DND-41 (cell line): ENCODE measurements at regions not wholly inside any gene's neighbourhood (a gene's known extent, or its start where the extent isn't known, plus 50 kb on each side); places are given as distances from the start of the nearest gene placed in this dataset.

Source experiments
- ATAC-seq: fragments of 200-7000 bp; cut with Tn5 transposase; 3 replicates; pipeline ENCODE4 v1.9.1; 2021; ENCODE audit warnings: low read depth; ENCODE audit not compliant: insufficient read depth
- DNase-seq: peaks from one replicate; pipeline ENCODE4 v3.0.0-alpha.2; 2020
- H2AFZ ChIP-seq: 2 replicates; pipeline ENCODE4 v1.6.0; 2012; ENCODE audit warnings: low read depth, low read length
- H3K27ac ChIP-seq: 2 replicates; pipeline ENCODE4 v1.5.1; 2012; ENCODE audit warnings: low read length, inconsistent platforms
- H3K27me3 ChIP-seq: fragments of 200-600 bp; sonication (generic); 2 replicates; pipeline ENCODE4 v1.6.0; 2012; ENCODE audit warnings: low read length, mild to moderate bottlenecking, inconsistent platforms; ENCODE audit not compliant: insufficient read depth, poor library complexity
- H3K36me3 ChIP-seq: 2 replicates; pipeline ENCODE4 v1.5.1; 2012; ENCODE audit warnings: low read length, inconsistent platforms; ENCODE audit not compliant: insufficient read depth
- H3K4me1 ChIP-seq: 2 replicates; pipeline ENCODE4 v1.5.1; 2012; ENCODE audit warnings: mild to moderate bottlenecking, low read length; ENCODE audit not compliant: insufficient read depth
- H3K4me2 ChIP-seq: 2 replicates; pipeline ENCODE4 v1.6.0; 2012; ENCODE audit warnings: mild to moderate bottlenecking, moderate library complexity, low read length, inconsistent platforms; ENCODE audit not compliant: insufficient read depth
- H3K4me3 ChIP-seq, 2 experiments: fragments of 200-600 bp in 1 of 2; shearing (Covaris generic) in 1 of 2; 2 replicates each; pipeline ENCODE4 v1.5.1; 2012 to 2016; ENCODE audit warnings: inconsistent platforms in 2 of 2, low read length in 2 of 2, mild to moderate bottlenecking in 2 of 2, low read depth in 1 of 2, moderate library complexity in 1 of 2
- H3K79me2 ChIP-seq: 2 replicates; pipeline ENCODE4 v1.6.0; 2012; ENCODE audit warnings: low read length, inconsistent platforms; ENCODE audit not compliant: insufficient read depth
- H3K9ac ChIP-seq: 2 replicates; pipeline ENCODE4 v1.6.0; 2012; ENCODE audit warnings: low read depth, mild to moderate bottlenecking, inconsistent platforms, low read length, moderate library complexity
- H3K9me3 ChIP-seq: 2 replicates; pipeline ENCODE4 v1.5.1; 2012; ENCODE audit warnings: low read length, moderate library complexity, mild to moderate bottlenecking, inconsistent platforms; ENCODE audit not compliant: insufficient read depth, severe bottlenecking
- H4K20me1 ChIP-seq: 2 replicates; pipeline ENCODE4 v1.6.0; 2012; ENCODE audit warnings: low read length; ENCODE audit not compliant: insufficient read depth
- CTCF ChIP-seq: IDR thresholded peaks from 2 replicates; pipeline ENCODE4 v1.5.1; 2012; ENCODE audit warnings: borderline replicate concordance, low read length, moderate library complexity, mild to moderate bottlenecking; ENCODE audit not compliant: poor library complexity, severe bottlenecking; ENCODE audit errors: extremely low read depth
- EZH2 ChIP-seq: IDR thresholded peaks from 3 replicates; pipeline ENCODE4 v1.6.1; 2012; ENCODE audit warnings: borderline replicate concordance, low read depth, mild to moderate bottlenecking, moderate library complexity, low read length, inconsistent platforms; ENCODE audit not compliant: severe bottlenecking

- Histone ChIP-seq H4K20me1 (no peaks in the 10 kb centered on the region), H3K4me3 (no peak overlapping the region), H2AFZ (no peak overlapping the region), H3K4me1 (no peaks in the 10 kb centered on the region), H3K9ac (no peak overlapping the region), H3K27ac (no peak overlapping the region), H3K9me3 (no peaks in the 10 kb centered on the region), H3K79me2 (no peaks in the 10 kb centered on the region), H3K4me2 (no peak overlapping the region), H3K36me3 (no peaks in the 10 kb centered on the region), H3K27me3 (no peaks in the 10 kb centered on the region)
- no peak for ATAC-seq
- no peak for TF ChIP-seq CTCF
- TF ChIP-seq EZH2, result no peak
- DNase-seq, result no peak
Measured at GRCh38 chr2:53516650-53517049, 251.0 kb upstream of the CHAC2 start.

GRCh38 chr2:53515435-53516332 lies 251.9 kb upstream of the CHAC2 start:
- H3K4me3 ChIP-seq, result no peak overlapping the region
- no peak overlapping the region for H2AFZ ChIP-seq
- H3K36me3 ChIP-seq, result no peaks in the 10 kb centered on the region
- DNase-seq, result no peak
- no peak overlapping the region for H3K27ac ChIP-seq
- no peaks in the 10 kb centered on the region for H3K27me3 ChIP-seq
- ATAC-seq, result no peak; the same call in 2 of the 3 replicates
- H3K4me2 ChIP-seq, result no peak overlapping the region
- no peaks in the 10 kb centered on the region for H3K4me1 ChIP-seq
- H3K9ac ChIP-seq, result no peak overlapping the region
- no peaks in the 10 kb centered on the region for H3K79me2 ChIP-seq
- no peaks in the 10 kb centered on the region for H4K20me1 ChIP-seq
- TF ChIP-seq EZH2, result no peak
- TF ChIP-seq CTCF, result peak; percentile 15
- H3K9me3 ChIP-seq, result no peaks in the 10 kb centered on the region

GRCh38 chr2:53513167-53513666 lies 254.4 kb upstream of the CHAC2 start:
- no peak overlapping the region for H3K4me2 ChIP-seq

More at GRCh38 chr2:53513167-53513666, 254.4 kb upstream of the CHAC2 start:
- Histone ChIP-seq H3K4me3 (no peak overlapping the region), H3K27ac (no peak overlapping the region), H2AFZ (no peak overlapping the region), H3K4me1 (no peaks in the 10 kb centered on the region), H3K9me3 (no peaks in the 10 kb centered on the region), H3K79me2 (no peaks in the 10 kb centered on the region), H4K20me1 (no peaks in the 10 kb centered on the region), H3K9ac (no peak overlapping the region), H3K36me3 (no peaks in the 10 kb centered on the region), H3K27me3 (no peaks in the 10 kb centered on the region)
- DNase-seq (no peak), ATAC-seq (no peak)
- no peak for TF ChIP-seq EZH2
- no peak for TF ChIP-seq CTCF
